SK-N-SH treated with all-trans-retinoic acid at 6 μM for 48 hours (cell line): ENCODE measurements at regions not wholly inside any gene's neighbourhood (a gene's known extent, or its start where the extent isn't known, plus 50 kb on each side); places are given as distances from the start of the nearest gene placed in this dataset.

Source experiments
- ATAC-seq: fragments of 200-7000 bp; cut with Tn5 transposase; 3 replicates; pipeline ENCODE4 v1.9.1; 2020; ENCODE audit warnings: mild to moderate bottlenecking, moderate library complexity
- ARNTL ChIP-seq: fragments of 450-650 bp; formaldehyde crosslinking; IDR thresholded peaks from 2 replicates; pipeline ENCODE4 v1.5.0; 2020; ENCODE audit warnings: low read depth, mild to moderate bottlenecking, moderate library complexity, borderline replicate concordance
- BACH2 ChIP-seq: fragments of 250-450 bp; sonication (Bioruptor Pico); IDR thresholded peaks from 2 replicates; pipeline ENCODE4 v1.9.0; 2021; ENCODE audit warnings: mild to moderate bottlenecking, borderline replicate concordance
- CREB5 ChIP-seq: fragments of 250-450 bp; sonication (Bioruptor Pico); IDR thresholded peaks from 2 replicates; pipeline ENCODE4 v1.5.1; 2020; ENCODE audit warnings: low read depth, mild to moderate bottlenecking, moderate library complexity
- CSDC2 ChIP-seq: fragments of 250-450 bp; sonication (Bioruptor Pico); IDR thresholded peaks from 2 replicates; pipeline ENCODE4 v1.5.0; 2020; ENCODE audit warnings: mild to moderate bottlenecking, moderate library complexity
- CSRNP3 ChIP-seq: fragments of 250-450 bp; sonication (Bioruptor Pico); IDR thresholded peaks from 2 replicates; pipeline ENCODE4 v1.5.1; 2021; ENCODE audit warnings: mild to moderate bottlenecking, moderate library complexity
- ESRRG ChIP-seq: fragments of 250-450 bp; sonication (Bioruptor Pico); IDR thresholded peaks from 2 replicates; pipeline ENCODE4 v1.6.1; 2021; ENCODE audit warnings: mild to moderate bottlenecking
- GLIS3 ChIP-seq: fragments of 250-450 bp; sonication (Bioruptor Pico); IDR thresholded peaks from 2 replicates; pipeline ENCODE4 v1.5.0; 2020; ENCODE audit warnings: mild to moderate bottlenecking, moderate library complexity
- ISL1 ChIP-seq: fragments of 250-450 bp; sonication (Bioruptor Pico); IDR thresholded peaks from 2 replicates; pipeline ENCODE4 v2.1.2; 2022; ENCODE audit warnings: mild to moderate bottlenecking, moderate library complexity
- OSR1 ChIP-seq: fragments of 250-450 bp; sonication (Bioruptor Pico); IDR thresholded peaks from 2 replicates; pipeline ENCODE4 v1.8.0; 2022; ENCODE audit warnings: moderate library complexity, mild to moderate bottlenecking, inconsistent platforms
- PATZ1 ChIP-seq: fragments of 250-450 bp; sonication (Bioruptor Pico); IDR thresholded peaks from 2 replicates; pipeline ENCODE4 v1.8.0; 2020; ENCODE audit warnings: mild to moderate bottlenecking, moderate library complexity, borderline replicate concordance
- POU6F1 ChIP-seq: fragments of 250-450 bp; sonication (Bioruptor Pico); IDR thresholded peaks from 2 replicates; pipeline ENCODE4 v1.8.0; 2021; ENCODE audit warnings: low read depth, mild to moderate bottlenecking, moderate library complexity, borderline replicate concordance
- PPARA ChIP-seq: fragments of 250-450 bp; sonication (Bioruptor Pico); IDR thresholded peaks from 2 replicates; pipeline ENCODE4 v1.5.0; 2020; ENCODE audit warnings: mild to moderate bottlenecking, borderline replicate concordance
- RARB ChIP-seq: fragments of 250-450 bp; sonication (Bioruptor Pico); IDR thresholded peaks from 2 replicates; pipeline ENCODE4 v1.8.0; 2021; ENCODE audit warnings: mild to moderate bottlenecking, moderate library complexity
- SNAI2 ChIP-seq: fragments of 250-450 bp; sonication (Bioruptor Pico); IDR thresholded peaks from 2 replicates; pipeline ENCODE4 v1.5.0; 2020; ENCODE audit warnings: mild to moderate bottlenecking, moderate library complexity
- TCF4 ChIP-seq: fragments of 250-450 bp; sonication (Bioruptor Pico); IDR thresholded peaks from 2 replicates; pipeline ENCODE4 v1.8.0; 2021; ENCODE audit warnings: mild to moderate bottlenecking, moderate library complexity, borderline replicate concordance
- TOX ChIP-seq: fragments of 250-450 bp; sonication (Bioruptor Pico); IDR thresholded peaks from 2 replicates; pipeline ENCODE4 v1.8.0; 2021; ENCODE audit warnings: mild to moderate bottlenecking, moderate library complexity, borderline replicate concordance
- TSHZ2 ChIP-seq: fragments of 250-450 bp; sonication (Bioruptor Pico); IDR thresholded peaks from 2 replicates; pipeline ENCODE4 v1.5.0; 2020; ENCODE audit warnings: mild to moderate bottlenecking, moderate library complexity
- ZC3H10 ChIP-seq: fragments of 250-450 bp; sonication (Bioruptor Pico); IDR thresholded peaks from 2 replicates; pipeline ENCODE4 v1.5.1; 2021; ENCODE audit warnings: mild to moderate bottlenecking, moderate library complexity
- ZFP3 ChIP-seq: fragments of 250-450 bp; sonication (Bioruptor Pico); IDR thresholded peaks from 2 replicates; pipeline ENCODE4 v1.5.0; 2020; ENCODE audit warnings: mild to moderate bottlenecking, moderate library complexity
- ZFP30 ChIP-seq: fragments of 450-650 bp; formaldehyde crosslinking; IDR thresholded peaks from 2 replicates; pipeline ENCODE4 v1.5.0; 2022; ENCODE audit warnings: mild to moderate bottlenecking, moderate library complexity
- ZNF565 ChIP-seq: fragments of 450-650 bp; formaldehyde crosslinking; conservative IDR thresholded peaks from 2 replicates; pipeline ENCODE4 v1.5.0; 2020; ENCODE audit warnings: low read depth, mild to moderate bottlenecking, moderate library complexity
- ZNF70 ChIP-seq: fragments of 450-650 bp; formaldehyde crosslinking; IDR thresholded peaks from 2 replicates; pipeline ENCODE4 v1.5.0; 2020; ENCODE audit warnings: mild to moderate bottlenecking, moderate library complexity
- ZNF8 ChIP-seq: fragments of 450-650 bp; formaldehyde crosslinking; IDR thresholded peaks from 2 replicates; pipeline ENCODE4 v1.5.0; 2020; ENCODE audit warnings: mild to moderate bottlenecking, moderate library complexity

GRCh38 chr14:86166541-86166940, 636.6 kb downstream of the FLRT2 start:
- no peak for TF ChIP-seq ZC3H10
- TF ChIP-seq ZNF565 (CRISPR knock-in tag) = no peak
- TF ChIP-seq RARB (CRISPR knock-in tag) = no peak
- no peak for TF ChIP-seq POU6F1 (CRISPR knock-in tag)
- TF ChIP-seq ZNF70 (CRISPR knock-in tag) = no peak
- TF ChIP-seq ZFP30 (CRISPR knock-in tag) = no peak
- TF ChIP-seq ZFP3 (CRISPR knock-in tag) = no peak
- no peak for TF ChIP-seq TOX (CRISPR knock-in tag)
- no peak for TF ChIP-seq TCF4 (CRISPR knock-in tag)
- TF ChIP-seq ESRRG (CRISPR knock-in tag) = no peak
- TF ChIP-seq CSDC2 (CRISPR knock-in tag) = no peak
- no peak for TF ChIP-seq CREB5 (CRISPR knock-in tag)
- TF ChIP-seq SNAI2 = no peak
- TF ChIP-seq ARNTL (CRISPR knock-in tag) = no peak
- TF ChIP-seq ZNF8 (CRISPR knock-in tag) = no peak
- TF ChIP-seq CSRNP3 (CRISPR knock-in tag) = no peak
- TF ChIP-seq PATZ1 (CRISPR knock-in tag) = no peak
- TF ChIP-seq BACH2 = no peak
- TF ChIP-seq OSR1 = no peak
- no peak for ATAC-seq

- no peak for ATAC-seq
- TF ChIP-seq TCF4 (CRISPR knock-in tag) = no peak
- no peak for TF ChIP-seq CSDC2 (CRISPR knock-in tag)
- TF ChIP-seq ESRRG (CRISPR knock-in tag) = no peak
Observed at GRCh38 chr14:86153480-86153879, 623.5 kb downstream of the FLRT2 start.

- no peak for TF ChIP-seq ZNF565 (CRISPR knock-in tag)
- no peak for TF ChIP-seq ZNF8 (CRISPR knock-in tag)
- no peak for TF ChIP-seq PPARA (CRISPR knock-in tag)
- no peak for TF ChIP-seq SNAI2
- TF ChIP-seq ZC3H10 = no peak
- TF ChIP-seq TSHZ2 (CRISPR knock-in tag) = no peak
- TF ChIP-seq ZFP3 (CRISPR knock-in tag) = no peak
- no peak for TF ChIP-seq BACH2
- no peak for TF ChIP-seq TOX (CRISPR knock-in tag)
- TF ChIP-seq CSRNP3 (CRISPR knock-in tag) = no peak
- TF ChIP-seq ZNF70 (CRISPR knock-in tag) = no peak
- no peak for TF ChIP-seq ESRRG (CRISPR knock-in tag)
- no peak for TF ChIP-seq GLIS3
- no peak for TF ChIP-seq CSDC2 (CRISPR knock-in tag)
- TF ChIP-seq PATZ1 (CRISPR knock-in tag) = no peak
- no peak for TF ChIP-seq OSR1
- no peak for TF ChIP-seq RARB (CRISPR knock-in tag)
- no peak for TF ChIP-seq ZFP30 (CRISPR knock-in tag)
- no peak for TF ChIP-seq ISL1 (CRISPR knock-in tag)
- no peak for TF ChIP-seq POU6F1 (CRISPR knock-in tag)
- no peak for ATAC-seq
Observed at GRCh38 chr14:86143248-86143647, 613.3 kb downstream of the FLRT2 start.
